Testis (tissue), 2 donors: ENCODE measurements at regions not wholly inside any gene's neighbourhood (a gene's known extent, or its start where the extent isn't known, plus 50 kb on each side); places are given as distances from the start of the nearest gene placed in this dataset.

ENCODE experiments used
- CTCF ChIP-seq, 3 experiments: fragments of 450-650 bp in 2 of 3; fragments of 200-600 bp in 1 of 3; sonication (generic) in 1 of 3; IDR thresholded peaks; one replicate each; pipeline ENCODE4 v1.5.1; 2016 to 2019; ENCODE audit warnings: antibody characterized with exemption in 3 of 3, mild to moderate bottlenecking in 2 of 3, moderate library complexity in 1 of 3
- POLR2A ChIP-seq: fragments of 450-650 bp; IDR thresholded peaks from one replicate; pipeline ENCODE4 v1.6.1; 2017; ENCODE audit warnings: antibody characterized with exemption, mild to moderate bottlenecking, moderate library complexity

GRCh38 chr6:155660251-155660977, 204.8 kb upstream of the NOX3 start:
- no peak for TF ChIP-seq POLR2A
- no peak for TF ChIP-seq CTCF (IDR thresholded peaks at IDR 0.05)
